ENCODE measurements at regions not wholly inside any gene's neighbourhood (a gene's known extent, or its start where the extent isn't known, plus 50 kb on each side); places are given as distances from the start of the nearest gene placed in this dataset.
"Not testable (repeated sequence)": the region's sequence is repeated elsewhere in the genome, so short reads cannot be mapped to it uniquely, and the experiment has no call there.

- no peak for DNase-seq
Measured at GRCh38 chr9:26220367-26220766, 542.1 kb upstream of the TUSC1 start.

GRCh38 chr9:26219961-26220360, 541.7 kb upstream of the TUSC1 start:
- DNase-seq, result no peak

GRCh38 chr9:26216702-26217101, 538.5 kb upstream of the TUSC1 start:
- peak; percentile 23 for DNase-seq

DNA sequence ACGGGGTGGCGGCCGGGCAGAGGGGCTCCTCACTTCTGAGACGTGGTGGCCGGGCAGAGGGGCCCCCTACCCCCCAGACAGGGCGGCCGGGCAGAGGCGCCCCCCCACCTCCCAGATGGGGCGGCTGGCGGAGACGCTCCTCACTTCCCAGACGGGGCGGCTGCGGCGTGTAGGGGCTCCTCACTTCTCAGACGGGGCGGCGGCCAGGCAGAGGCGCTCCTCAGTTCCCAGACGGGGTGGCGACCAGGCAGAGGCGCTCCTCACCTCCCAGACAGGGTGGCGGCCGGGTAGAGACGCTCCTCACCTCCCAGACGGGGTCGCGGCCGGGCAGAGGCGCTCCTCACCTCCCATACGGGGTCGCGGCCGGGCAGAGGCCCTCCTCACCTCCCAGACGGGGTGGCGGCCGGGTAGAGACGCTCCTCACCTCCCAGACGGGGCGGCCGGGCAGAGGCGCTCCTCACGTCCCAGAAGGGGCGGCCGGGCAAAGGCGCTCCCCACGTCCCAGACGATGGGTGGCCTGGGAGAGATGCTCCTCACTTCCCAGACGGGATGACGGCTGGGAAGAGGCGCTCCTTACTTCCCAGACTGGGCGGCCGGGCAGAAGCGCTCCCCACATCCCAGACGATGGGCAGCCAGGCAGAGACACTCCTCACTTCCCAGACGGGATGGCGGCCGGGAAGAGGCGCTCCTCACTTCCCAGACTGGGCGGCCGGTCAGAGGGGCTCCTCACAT, 536.6 kb upstream of the TUSC1 start:
- DNase-seq, result not testable (repeated sequence)

DNA sequence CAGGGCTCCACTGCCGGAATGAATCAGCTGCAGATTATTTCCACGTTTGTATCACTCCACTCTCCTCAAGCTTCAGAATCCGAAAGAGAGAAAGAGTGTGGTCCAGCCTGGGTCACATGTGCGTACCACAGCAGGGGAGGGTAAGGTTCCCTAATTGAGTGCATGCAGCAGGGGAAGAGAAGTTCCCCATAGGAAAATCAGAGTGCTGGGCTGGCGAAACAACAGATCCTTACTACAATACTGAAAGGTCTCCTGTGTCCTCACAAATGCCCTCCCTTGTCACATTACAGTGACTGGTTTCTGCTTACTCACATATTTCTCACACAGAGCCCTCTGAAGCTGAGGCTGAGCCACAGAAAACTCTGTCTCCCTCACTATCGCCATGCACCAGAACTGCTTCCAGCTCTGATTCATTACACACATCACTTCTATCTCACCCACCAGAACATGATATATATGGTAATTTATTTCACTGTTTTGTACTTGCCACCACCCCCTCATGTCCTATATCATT, 532.2 kb upstream of the TUSC1 start:
- DNase-seq, result no peak

GRCh38 chr9:26205261-26205660, 527.0 kb upstream of the TUSC1 start:
- no peak for DNase-seq

- DNase-seq, result peak; percentile 34
Measured at GRCh38 chr9:26193237-26193636, 515.0 kb upstream of the TUSC1 start.

DNA sequence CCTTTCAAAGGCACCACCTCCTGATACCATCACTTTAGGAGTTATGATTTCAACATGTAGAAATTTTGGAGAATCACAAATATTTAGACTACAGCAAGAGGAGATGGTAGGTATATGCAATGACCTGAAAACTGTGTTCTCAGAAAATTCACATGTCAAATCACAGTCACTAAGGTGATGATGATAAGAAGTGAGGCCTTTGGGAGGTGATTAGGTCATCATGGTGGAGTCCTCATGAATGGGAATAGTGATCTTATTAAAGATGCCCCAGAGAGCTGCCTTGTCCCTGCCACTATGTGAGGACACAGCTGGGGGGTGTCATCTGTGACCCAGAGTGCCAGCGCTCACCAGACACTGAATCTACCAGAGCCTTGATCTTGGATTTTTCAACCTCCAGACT, 513.5 kb upstream of the TUSC1 start:
- no peak for DNase-seq

- DNase-seq, result no peak
Measured at GRCh38 chr9:26181836-26182235, 503.6 kb upstream of the TUSC1 start.

DNA sequence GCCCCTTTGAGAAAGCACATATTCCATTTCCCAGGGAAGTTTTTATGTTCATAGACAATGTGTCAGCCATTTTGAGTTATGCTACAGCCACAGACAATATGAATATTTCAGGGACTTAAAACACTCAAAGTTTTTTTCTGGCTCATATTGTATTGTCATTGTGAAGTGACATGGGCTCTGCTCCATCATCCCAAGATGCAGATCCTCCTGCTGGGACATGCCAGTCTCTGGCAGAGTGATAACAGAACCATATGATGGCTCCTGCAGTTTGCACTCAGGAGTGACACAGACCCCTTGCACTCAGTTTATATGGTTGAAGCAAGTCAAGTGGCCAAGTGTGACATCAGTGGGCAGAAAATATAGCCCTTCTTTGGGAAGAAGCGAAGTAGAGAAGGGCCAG, 498.4 kb upstream of the TUSC1 start:
- DNase-seq, result no peak

DNA sequence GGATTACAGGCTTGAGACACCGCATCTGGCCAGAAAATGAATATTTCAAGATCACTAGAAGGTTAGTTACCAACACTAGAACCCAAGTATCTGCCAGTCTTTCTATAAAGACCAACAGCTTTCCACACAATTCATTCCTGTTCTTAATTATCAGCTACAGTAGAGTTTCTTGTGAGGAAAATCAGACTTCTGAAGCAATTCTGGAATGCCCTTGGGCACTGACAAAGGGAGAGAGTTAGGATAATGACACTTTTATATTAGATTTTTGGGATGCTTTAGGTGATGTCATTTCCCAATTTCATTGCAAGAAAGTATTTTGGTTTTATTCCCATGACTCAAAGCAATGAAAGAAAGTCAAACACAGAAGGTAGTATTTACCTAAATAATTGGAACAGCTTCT, 497.0 kb upstream of the TUSC1 start:
- no peak for DNase-seq

- no peak for DNase-seq
Measured at GRCh38 chr9:26172301-26172700, 494.1 kb upstream of the TUSC1 start.

DNA sequence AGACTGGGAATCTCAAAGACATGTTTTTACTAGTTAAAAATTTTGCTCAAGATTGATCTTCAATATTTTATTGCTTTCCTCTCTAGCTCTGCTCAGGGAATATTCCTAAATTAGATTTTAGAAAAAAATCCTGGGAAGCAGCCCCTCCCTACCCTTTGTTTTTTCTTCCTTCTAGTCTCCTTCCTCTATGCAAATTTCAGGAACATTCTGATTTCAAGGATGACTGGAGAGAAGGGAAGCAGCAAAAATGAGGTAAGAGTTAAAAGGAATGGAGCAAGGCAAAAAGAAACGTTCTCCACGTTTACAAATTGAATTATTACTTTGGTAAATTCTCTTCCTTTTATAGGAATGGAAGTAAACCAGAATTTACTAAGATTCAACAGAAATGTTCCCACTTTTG, 493.4 kb upstream of the TUSC1 start:
- no peak for DNase-seq

DNA sequence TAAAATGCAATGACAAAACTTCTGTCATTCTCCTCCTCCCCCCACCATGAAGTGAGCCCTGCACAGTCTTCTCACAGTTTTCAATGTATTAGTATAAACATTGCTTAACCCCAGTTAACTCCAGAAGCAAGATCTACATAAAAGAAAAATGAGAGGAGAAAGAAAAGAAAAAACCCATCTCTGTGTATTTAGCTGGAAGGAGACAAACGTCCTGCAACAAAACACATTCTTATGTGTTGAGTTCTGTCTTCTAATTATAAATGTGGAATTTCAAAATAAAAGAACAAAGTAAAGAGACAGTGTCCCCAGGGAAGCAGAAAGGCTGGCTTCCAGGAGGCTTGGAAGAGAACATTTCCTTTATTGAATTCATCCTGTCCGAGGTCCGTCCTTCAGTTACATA, 491.9 kb upstream of the TUSC1 start:
- no peak for DNase-seq

DNA sequence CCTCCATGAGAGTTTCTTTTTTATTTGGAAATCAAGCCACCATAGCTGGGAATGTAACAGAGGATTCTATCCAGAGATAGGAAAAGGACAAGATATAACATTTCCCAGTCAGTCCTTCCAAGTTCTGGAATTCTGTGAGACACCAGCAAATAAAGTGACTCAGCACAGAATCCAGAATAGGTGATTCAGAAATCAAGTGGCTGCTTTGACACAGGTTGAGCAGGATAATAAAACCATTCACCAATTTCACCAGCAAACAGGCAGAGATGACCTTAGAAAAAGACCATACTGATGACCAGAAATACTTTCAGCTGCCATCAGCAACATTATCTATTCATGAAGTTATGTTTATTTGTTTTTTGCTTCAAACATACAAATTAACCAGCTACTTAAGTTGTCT, 491.5 kb upstream of the TUSC1 start:
- DNase-seq, result no peak

DNA sequence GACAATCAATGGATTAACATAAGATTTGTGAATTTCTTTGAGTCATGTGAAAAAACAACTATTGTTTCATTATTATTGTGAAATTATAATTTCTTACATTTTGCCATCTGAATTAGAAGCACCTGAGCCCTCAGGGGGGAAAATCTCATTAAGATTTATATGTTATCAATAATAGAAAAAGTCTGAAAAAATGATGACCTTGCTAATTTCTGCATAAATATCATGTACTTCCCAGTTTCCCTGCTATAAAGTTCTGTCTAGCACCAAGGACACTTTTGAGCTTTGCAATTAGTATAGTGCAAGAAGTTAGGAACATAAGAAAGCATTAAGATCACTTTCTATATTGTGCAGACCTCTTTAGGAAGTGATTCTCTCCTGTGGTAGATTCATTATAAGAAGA, 488.3 kb upstream of the TUSC1 start:
- DNase-seq, result peak; percentile 21

DNA sequence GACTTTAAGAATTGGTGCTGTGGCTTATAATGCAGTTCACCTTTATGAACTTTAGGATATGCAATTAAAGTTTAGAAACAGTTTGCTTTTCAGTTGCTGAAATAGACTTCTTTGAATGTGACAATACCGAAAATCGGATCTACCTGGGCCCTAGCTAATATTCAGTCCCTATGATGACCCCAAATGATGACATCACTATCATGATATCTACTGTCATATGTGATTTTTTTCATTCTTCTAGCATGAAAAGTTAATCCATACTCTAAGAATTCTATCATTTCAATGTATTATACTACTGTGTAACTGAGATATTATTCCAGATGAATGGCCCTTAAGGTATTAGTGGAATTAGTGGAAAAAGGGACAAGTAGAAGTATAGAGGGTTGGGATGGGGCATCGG, 487.2 kb upstream of the TUSC1 start:
- DNase-seq, result no peak

DNA sequence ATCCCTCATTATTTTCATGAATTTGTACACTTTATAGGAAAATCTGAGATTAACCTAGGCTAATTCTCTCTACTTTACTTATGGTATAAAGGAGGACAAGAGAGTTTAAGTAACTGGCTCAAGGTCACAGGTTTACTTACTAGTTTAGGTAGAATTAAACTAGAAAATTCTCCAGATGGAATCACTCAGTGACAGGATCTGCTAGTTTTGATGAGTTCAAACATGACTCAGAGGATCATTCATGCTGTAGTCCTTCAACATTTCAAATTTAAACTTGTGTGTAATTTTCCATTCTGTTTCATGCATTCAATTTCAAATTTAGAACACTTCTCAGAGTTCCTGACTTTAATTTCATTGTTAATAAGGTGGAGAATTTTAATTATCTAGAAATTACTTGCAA, 485.7 kb upstream of the TUSC1 start:
- DNase-seq, result no peak

DNA sequence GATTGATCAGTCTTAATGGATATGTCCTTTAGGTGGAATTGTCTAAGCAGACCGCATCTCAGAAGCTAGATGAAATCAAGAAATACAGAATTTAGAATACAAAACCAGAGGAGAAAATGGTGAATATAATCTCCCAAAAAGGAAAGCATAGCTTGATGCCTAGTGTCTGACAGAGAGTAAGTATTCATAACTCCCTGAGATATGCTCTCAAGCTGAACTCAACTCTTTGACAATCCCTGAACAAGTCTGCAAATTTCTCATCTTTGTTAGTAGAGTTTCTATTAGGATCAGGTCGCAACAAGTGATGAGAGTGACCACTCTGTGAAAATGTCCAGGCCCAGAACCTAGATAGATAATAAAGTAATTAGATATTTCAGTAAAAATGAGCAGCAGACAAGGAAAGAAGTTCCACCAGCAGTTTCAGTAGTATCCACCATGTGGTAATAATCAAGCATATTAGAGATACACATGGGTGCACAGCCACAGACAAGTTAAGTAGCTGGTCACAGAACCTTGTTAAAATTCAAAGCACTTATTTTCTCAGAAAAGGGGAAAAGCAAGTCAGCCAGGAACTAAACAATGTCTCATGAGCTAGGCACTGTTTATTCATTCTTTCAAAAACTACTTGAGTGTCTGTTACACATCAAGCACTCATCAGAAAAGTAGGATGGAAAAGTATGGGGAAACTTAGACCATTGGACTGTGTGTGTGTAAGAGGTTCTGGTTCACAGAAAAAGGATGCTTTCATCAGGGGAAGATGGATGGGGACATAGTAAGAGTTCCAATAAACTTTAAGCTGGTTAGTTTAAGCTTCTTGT, 481.5 kb upstream of the TUSC1 start:
- DNase-seq, result no peak

- peak; percentile 99 for DNase-seq
Measured at GRCh38 chr9:26158631-26159150, 480.4 kb upstream of the TUSC1 start.

GRCh38 chr9:26157411-26157810, 479.2 kb upstream of the TUSC1 start:
- DNase-seq, result no peak

GRCh38 chr9:26152350-26152749, 474.1 kb upstream of the TUSC1 start:
- no peak for DNase-seq

DNA sequence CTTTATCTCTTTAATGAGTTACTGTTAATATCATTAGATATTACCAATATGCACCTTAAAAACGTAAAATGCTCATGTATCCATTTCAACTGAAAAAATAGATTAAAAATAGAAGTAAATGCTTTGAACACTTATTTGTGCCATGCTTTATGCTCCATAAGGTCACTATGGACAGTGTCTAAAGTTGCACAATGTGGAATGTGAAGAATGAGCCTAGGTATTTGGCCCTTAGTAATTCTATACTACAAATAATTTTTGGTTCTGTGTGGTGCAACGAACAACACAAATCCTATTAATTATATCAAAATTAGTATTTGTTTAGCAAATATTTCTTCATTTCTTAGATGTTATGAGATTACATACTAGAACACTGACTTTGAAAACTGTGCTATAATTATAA, 469.9 kb upstream of the TUSC1 start:
- no peak for DNase-seq

GRCh38 chr9:26145938-26146337, 467.7 kb upstream of the TUSC1 start:
- DNase-seq, result no peak
